ENCODE measurements at regions not wholly inside any gene's neighbourhood (a gene's known extent, or its start where the extent isn't known, plus 50 kb on each side); places are given as distances from the start of the nearest gene placed in this dataset.

DNA sequence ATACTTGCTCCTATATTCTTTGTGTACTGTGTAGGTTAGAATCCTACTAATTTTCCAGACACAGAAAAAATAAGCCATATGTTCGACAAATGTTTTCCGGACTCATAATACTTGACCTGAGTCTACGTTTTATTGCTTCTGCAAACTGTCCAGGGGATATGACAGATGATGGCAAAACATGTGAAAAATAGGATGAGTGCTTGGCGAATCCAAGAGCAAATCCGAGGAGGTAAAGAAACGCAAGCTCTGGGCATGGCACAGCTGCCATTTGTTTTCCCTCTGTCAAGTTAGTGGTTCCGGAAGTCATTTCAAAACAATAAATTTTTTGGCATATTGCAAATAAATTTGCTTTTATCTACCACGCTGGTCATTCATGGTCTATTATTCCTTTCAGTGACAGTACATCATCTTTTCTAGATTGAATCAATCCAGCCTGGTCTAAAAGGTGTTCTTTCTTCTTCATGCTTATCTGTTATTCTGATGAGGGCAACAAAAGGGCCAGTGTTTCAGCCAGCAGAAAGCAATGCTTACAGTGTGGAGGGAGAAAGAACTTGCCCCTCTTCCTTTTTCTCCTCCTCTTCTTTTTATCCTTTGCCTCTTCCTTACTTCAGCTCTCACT lies 476.1 kb upstream of the SOX11 start (continued):
- no peak for TF ChIP-seq NFAT5 (CRISPR knock-in tag; IDR thresholded peaks at IDR 0.05)
- TF ChIP-seq FOXJ3 (CRISPR knock-in tag; IDR thresholded peaks at IDR 0.05; ENCODE audit: borderline replicate concordance) = no peak
- TF ChIP-seq NCOA2 (CRISPR knock-in tag; IDR thresholded peaks at IDR 0.05) = no peak
- TF ChIP-seq ZNF816 (CRISPR knock-in tag; IDR thresholded peaks at IDR 0.05; ENCODE audit: borderline replicate concordance) = no peak
- no peak for TF ChIP-seq ZNF572 (CRISPR knock-in tag; IDR thresholded peaks at IDR 0.05)
- TF ChIP-seq POLR2A (IDR thresholded peaks at IDR 0.05; ENCODE audit: insufficient read depth in 1 of 2, low read depth in 2 of 2, low read length in 2 of 2) = no peak

- Histone ChIP-seq H3K4me1 (ENCODE audit: insufficient read depth, low read length) (no peaks in the 10 kb centered on the region), H4K20me1 (ENCODE audit: insufficient read depth, low read length) (no peaks in the 10 kb centered on the region), H3K9ac (ENCODE audit: insufficient read depth, low read depth, low read length) (no peak overlapping the region), H2AFZ (ENCODE audit: low read length) (no peak overlapping the region), H3K27me3 (ENCODE audit: control insufficient read depth in 1 of 2, insufficient read depth in 2 of 2, low read length in 2 of 2) (no peaks in the 10 kb centered on the region), H3K79me2 (ENCODE audit: insufficient read depth, low read length) (no peaks in the 10 kb centered on the region), H3K36me3 (replicated peaks in 1 of 2; ENCODE audit: control insufficient read depth in 1 of 2, insufficient read depth in 2 of 2, low read length in 2 of 2) (no peaks in the 10 kb centered on the region), H3K27ac (ENCODE audit: extremely low read length, insufficient read depth, low read length) (no peak overlapping the region), H3K9me3 (ENCODE audit: low read length) (peaks cover 88% of the 10 kb centered on the region), H3K4me3 (replicated peaks in 1 of 3; ENCODE audit: insufficient read depth in 1 of 3, low read depth in 2 of 3, low read length in 3 of 3) (no peak overlapping the region), H3K4me2 (ENCODE audit: low read depth, low read length) (no peak overlapping the region)
- intact Hi-C loops (cut with micrococcal nuclease; ENCODE audit: unreplicated experiment) = no loop called here
- FAIRE-seq = no peak
- ChIA-PET POLR2A (no interaction called here), CTCF (ENCODE audit: low intra/inter-chr PET ratio, low total read pairs) (no interaction called here)
- no TSS peak for BruUV-seq (replicated peaks)
- WGBS (ENCODE audit: low lambda C conversion rate) = 4% methylated on average over 4 of the region's 4 CpGs
- no peak for DNase-seq (ENCODE audit: low spot score)
- no peak for ATAC-seq
- in situ Hi-C loops (cut with HindIII; ENCODE audit: extremely low pct_ligation_motif_present, low pct_unique_long_range_greater_than_20kb) = no loop called here
- TF ChIP-seq MAZ (IDR thresholded peaks at IDR 0.05; ENCODE audit: borderline replicate concordance, low read depth, low read length) = no peak
- TF ChIP-seq MAZ (CRISPR knock-in tag; IDR thresholded peaks at IDR 0.05; ENCODE audit: low read depth) = no peak
- no peak for TF ChIP-seq ZNF770 (CRISPR knock-in tag; IDR thresholded peaks at IDR 0.05)
- no peak for TF ChIP-seq ATAD3A (CRISPR knock-in tag; IDR thresholded peaks at IDR 0.05)
- no peak for TF ChIP-seq ZNF383 (CRISPR knock-in tag; IDR thresholded peaks at IDR 0.05; ENCODE audit: borderline replicate concordance)
- TF ChIP-seq ZBED4 (CRISPR knock-in tag; IDR thresholded peaks at IDR 0.05; ENCODE audit: borderline replicate concordance) = no peak
These were observed 465.0 kb upstream of the SOX11 start for GRCh38 chr2:5227062-5227699.
